GM10266 (cell line): ENCODE measurements at regions not wholly inside any gene's neighbourhood (a gene's known extent, or its start where the extent isn't known, plus 50 kb on each side); places are given as distances from the start of the nearest gene placed in this dataset.

Source experiments
- DNase-seq: peaks from one replicate; pipeline ENCODE4 v3.0.0; 2012; ENCODE audit errors: extremely low spot score
- CTCF ChIP-seq: IDR thresholded peaks from 2 replicates; pipeline ENCODE4 v1.5.1; 2012; ENCODE audit warnings: mild to moderate bottlenecking, low read depth; ENCODE audit not compliant: control insufficient read depth, insufficient read depth; ENCODE audit errors: missing control alignments

DNA sequence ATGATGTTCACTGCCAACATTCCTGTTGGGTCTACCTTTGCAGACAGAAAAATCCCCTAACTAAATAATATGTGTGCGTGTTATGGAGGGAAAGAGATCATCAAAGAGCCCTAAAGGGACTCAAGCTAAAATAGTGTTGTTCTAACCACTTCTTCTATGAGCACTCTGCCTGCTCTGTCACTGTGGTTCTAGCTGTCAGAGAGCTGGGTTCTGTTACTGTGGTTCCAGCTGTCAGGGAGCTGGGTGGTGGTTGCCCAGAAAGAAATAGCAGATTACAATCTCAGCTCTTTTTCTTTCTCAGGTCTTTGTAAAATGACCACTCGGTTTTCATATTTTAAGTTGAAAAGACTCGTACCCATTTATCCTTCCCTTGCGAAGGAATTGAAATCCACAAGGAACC lies 176.3 kb downstream of the HS3ST3A1 start:
- no peak for TF ChIP-seq CTCF
- no peak for DNase-seq

DNA sequence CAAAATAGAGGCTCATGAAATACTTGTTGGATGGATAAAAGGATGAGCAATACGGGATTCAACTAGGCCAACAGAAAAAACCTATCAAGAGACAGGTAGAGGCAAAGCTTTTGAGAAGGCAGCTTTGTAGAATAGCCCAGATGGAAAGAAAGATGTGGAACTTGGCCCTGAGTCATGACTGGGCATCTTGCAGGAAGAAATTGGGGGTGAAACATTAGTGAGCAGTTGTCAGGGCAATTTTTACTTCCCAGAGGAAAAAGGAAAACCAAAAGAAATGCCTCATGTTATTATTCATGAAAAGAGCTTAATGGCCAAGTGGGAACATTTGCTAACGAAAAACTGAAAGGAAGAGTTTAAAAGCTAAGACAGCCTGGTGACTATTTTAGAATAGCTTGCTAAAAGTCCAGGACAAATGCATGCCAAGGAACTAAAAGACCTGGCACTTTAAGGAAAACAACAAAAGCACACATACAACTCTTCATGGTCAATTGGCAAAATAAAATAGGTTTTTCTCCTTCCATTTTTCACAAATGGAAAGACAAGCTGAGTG lies 180.1 kb downstream of the HS3ST3A1 start:
- TF ChIP-seq CTCF, result no peak

DNA sequence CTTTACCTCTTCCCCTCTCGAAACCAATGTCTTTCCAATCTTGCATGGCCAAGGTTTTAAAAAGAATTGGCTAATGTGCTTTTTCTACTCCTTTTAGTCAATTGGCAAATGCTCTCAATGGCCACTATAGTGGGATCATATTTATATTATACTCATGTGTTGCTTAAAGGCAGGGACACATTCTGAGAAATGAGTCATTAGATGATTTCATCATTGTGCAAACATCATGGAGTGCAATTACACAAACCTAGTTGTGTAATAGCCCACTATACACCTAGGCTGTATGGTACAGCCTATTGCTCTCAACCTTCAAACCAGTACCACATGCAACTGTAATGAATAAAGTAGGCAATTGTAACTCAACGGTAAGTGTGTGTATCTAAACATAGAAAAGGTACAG lies 180.9 kb downstream of the HS3ST3A1 start:
- no peak for DNase-seq
- no peak for TF ChIP-seq CTCF

More for the DNA sequence above, 180.1 kb downstream of the HS3ST3A1 start:
- DNase-seq, result no peak

DNA sequence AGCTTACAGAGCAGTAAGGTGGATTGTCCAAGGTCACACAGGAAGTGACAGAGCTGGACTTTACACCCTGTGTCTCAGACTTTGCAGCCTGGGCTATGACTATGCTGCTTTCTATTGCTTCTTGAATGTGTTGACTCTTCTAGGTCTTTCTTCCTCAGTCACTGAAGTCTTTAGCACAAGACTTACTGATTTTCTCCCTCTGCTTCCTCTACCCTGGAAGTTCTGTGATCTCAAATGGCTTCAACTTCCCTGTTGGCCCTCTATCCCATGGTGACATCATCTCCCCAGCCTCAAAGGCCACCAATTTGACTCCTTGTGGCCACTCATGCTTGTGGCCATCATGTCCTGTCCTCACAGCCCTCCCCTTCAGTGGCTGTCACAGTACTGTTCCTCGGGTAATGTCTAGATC lies 181.3 kb downstream of the HS3ST3A1 start:
- DNase-seq, result no peak
- no peak for TF ChIP-seq CTCF

DNA sequence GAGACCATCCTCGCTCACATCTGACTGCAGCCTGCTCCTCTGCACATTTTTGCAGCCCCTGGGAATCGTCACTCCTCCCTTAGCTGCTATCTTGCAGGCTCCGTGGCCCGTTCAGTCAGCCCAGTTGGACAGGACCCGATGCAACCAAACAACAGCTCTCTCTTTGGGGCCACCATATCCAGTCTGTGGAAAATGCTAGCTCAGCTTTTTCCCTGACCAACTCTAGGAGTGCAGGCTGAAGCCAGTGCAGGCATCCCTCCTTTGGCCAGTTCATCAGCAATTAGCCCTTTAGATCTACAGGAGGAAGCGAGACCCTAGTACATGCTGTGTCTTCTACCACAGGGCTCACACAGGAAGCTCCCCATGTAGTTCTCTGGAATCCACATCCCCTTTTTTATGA lies 182.1 kb downstream of the HS3ST3A1 start:
- DNase-seq, result no peak
- no peak for TF ChIP-seq CTCF

GRCh38 chr17:13418891-13419290 lies 182.8 kb downstream of the HS3ST3A1 start:
- no peak for DNase-seq

More at GRCh38 chr17:13418891-13419290, 182.8 kb downstream of the HS3ST3A1 start:
- no peak for TF ChIP-seq CTCF
